Gastroesophageal sphincter (tissue), 4 donors: ENCODE measurements at regions not wholly inside any gene's neighbourhood (a gene's known extent, or its start where the extent isn't known, plus 50 kb on each side); places are given as distances from the start of the nearest gene placed in this dataset.
A peak's percentile ranks its signal among the peaks of the same experiment; 100 is the strongest.

Experiments
- ATAC-seq: fragments of 150-250 bp; one replicate; pipeline ENCODE4 v1.9.1; 2016; ENCODE audit warnings: mild to moderate bottlenecking, moderate library complexity
- H3K27ac ChIP-seq, 4 donors: fragments of 200-600 bp; sonication (generic) in 3 of 4; 1 replicate in 3 of 4; 2 replicates in 1 of 4; pipeline ENCODE4 v1.5.1; 2016 to 2019
- H3K27me3 ChIP-seq: fragments of 200-600 bp; sonication (generic); one replicate; pipeline ENCODE4 v1.5.1; 2019
- H3K36me3 ChIP-seq, 2 donors: fragments of 200-600 bp; sonication (generic); one replicate each; pipeline ENCODE4 v1.5.1; 2019; ENCODE audit warnings: control low read depth in 1 of 2
- H3K4me1 ChIP-seq, 3 donors: fragments of 200-600 bp; sonication (generic); 1 replicate in 2 of 3; 2 replicates in 1 of 3; pipeline ENCODE4 v1.5.1; 2016 to 2019; ENCODE audit warnings: control low read depth in 2 of 3
- H3K4me3 ChIP-seq, 2 donors: fragments of 200-600 bp; sonication (generic); one replicate each; pipeline ENCODE4 v1.5.1; 2019; ENCODE audit warnings: mild to moderate bottlenecking in 1 of 2, moderate library complexity in 1 of 2
- H3K9me3 ChIP-seq, 3 donors: fragments of 200-600 bp; sonication (generic); one replicate each; pipeline ENCODE4 v1.5.1; 2017 to 2019; ENCODE audit warnings: control low read depth in 2 of 3
- EP300 ChIP-seq: sonication (generic); formaldehyde crosslinking; IDR thresholded peaks from one replicate; pipeline ENCODE4 v1.6.1; 2017; ENCODE audit warnings: antibody characterized with exemption, mild to moderate bottlenecking
- POLR2A ChIP-seq, 2 donors: fragments of 450-650 bp; IDR thresholded peaks; one replicate each; pipeline ENCODE4 v1.6.1; 2017; ENCODE audit warnings: antibody characterized with exemption in 2 of 2, mild to moderate bottlenecking in 2 of 2, moderate library complexity in 1 of 2
- POLR2AphosphoS5 ChIP-seq: sonication (generic); formaldehyde crosslinking; IDR thresholded peaks from one replicate; pipeline ENCODE4 v1.6.1; 2017; ENCODE audit warnings: antibody characterized with exemption
- WGBS, 2 donors: methylation state at CpG; one replicate each; pipeline ENCODE4 v1.1.5; 2018; ENCODE audit warnings: low coverage in 1 of 2; 5-methylcytosine and 5-hydroxymethylcytosine counted together
- TF ChIP-seq, protein P1 (sequence below), 4 experiments: fragments of 200-600 bp in 2 of 4; fragments of 450-650 bp in 2 of 4; sonication (generic) in 1 of 4; IDR thresholded peaks; one replicate each; pipeline ENCODE4 v1.5.1; 2017 to 2019; ENCODE audit warnings: antibody characterized with exemption in 4 of 4, mild to moderate bottlenecking in 2 of 4, moderate library complexity in 2 of 4

DNA sequence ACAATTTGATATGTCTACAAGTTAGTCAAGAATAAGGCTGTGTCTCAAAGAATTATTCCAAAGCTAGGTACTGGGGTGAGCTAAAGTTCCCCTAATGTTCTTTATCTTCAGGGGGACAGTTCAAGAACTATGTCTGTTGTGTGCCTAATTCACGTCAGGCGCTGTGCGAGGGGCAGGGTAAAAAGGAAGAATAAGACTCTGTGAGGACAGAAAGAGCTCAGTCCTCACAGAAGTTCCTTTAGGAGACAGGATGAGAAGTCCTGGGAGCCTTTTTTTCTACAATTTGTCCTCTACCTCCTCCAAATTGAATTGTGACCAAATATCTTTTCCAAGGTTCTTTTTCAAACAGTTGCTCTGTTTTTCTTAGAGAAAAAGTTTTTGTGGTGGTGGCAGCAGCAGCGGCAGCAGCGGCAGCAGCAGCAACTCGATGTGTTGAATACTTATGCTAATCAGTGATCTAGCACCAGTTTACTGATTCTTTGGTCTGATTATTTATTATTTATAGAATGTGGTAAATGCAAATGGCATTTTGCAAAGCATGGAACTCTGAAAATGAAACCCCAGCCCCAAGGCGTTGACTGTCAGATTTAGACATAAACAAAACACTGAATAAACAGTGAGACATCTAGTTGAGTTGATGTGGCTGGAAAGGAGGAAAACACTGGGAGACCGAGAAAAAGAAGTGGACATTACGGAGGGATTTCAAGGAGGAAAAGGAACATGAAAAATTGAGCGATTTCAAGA is 88.6 kb downstream of the GTPBP8 start:
- H3K9me3 ChIP-seq = no peaks in the 10 kb centered on the region
- TF ChIP-seq POLR2AphosphoS5 (no peak), POLR2A (IDR thresholded peaks at IDR 0.05) (no peak), EP300 (no peak)
- TF ChIP-seq, protein P1, sequence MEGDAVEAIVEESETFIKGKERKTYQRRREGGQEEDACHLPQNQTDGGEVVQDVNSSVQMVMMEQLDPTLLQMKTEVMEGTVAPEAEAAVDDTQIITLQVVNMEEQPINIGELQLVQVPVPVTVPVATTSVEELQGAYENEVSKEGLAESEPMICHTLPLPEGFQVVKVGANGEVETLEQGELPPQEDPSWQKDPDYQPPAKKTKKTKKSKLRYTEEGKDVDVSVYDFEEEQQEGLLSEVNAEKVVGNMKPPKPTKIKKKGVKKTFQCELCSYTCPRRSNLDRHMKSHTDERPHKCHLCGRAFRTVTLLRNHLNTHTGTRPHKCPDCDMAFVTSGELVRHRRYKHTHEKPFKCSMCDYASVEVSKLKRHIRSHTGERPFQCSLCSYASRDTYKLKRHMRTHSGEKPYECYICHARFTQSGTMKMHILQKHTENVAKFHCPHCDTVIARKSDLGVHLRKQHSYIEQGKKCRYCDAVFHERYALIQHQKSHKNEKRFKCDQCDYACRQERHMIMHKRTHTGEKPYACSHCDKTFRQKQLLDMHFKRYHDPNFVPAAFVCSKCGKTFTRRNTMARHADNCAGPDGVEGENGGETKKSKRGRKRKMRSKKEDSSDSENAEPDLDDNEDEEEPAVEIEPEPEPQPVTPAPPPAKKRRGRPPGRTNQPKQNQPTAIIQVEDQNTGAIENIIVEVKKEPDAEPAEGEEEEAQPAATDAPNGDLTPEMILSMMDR (IDR thresholded peaks at IDR 0.05) = no peak
- peaks cover 0 to 4% (median 0%) of the 10 kb centered on the region in 3 donors for H3K4me1 ChIP-seq
- H3K27ac ChIP-seq = peak overlapping the region in 2 of 4 donors; percentile 41 to 51
- H3K36me3 ChIP-seq = no peaks in the 10 kb centered on the region
- 35 to 40% methylated on average over 7 to 10 of the region's 10 CpGs for WGBS, 2 donors
- no peaks in the 10 kb centered on the region for H3K27me3 ChIP-seq
- H3K4me3 ChIP-seq = peak overlapping the region in 1 of 2 donors; percentile 1
- ATAC-seq = no peak

DNA sequence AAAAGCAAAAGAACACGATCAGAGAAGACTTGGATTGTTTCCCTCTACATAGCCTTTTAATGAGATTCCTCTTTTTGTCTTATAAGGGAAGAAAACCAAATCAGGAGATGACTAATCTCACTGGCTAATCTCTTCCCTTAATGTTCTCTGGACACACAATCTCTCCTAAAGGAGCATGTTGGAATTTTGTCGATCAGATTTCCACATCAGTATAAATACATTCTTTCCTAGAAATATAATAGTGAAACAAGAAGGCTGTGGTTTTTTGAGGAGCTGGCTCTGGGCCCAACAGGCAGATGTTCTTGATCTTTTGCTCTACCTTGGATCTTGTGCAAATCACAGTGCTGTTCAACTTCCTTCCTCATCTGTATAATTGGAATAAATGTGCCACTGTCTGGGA is 94.0 kb downstream of the GTPBP8 start:
- 3 to 7% methylated on average over 2 of the region's 2 CpGs for WGBS, 2 donors
- TF ChIP-seq POLR2A (IDR thresholded peaks at IDR 0.05) = no peak
- TF ChIP-seq POLR2AphosphoS5 = peak; percentile 17
- no peak for TF ChIP-seq EP300
- TF ChIP-seq, protein P1 (IDR thresholded peaks at IDR 0.05) = no peak
- ATAC-seq = peak; percentile 47
- Histone ChIP-seq H3K27ac (peak overlapping the region; percentile 5 to 46 (median 23)), H3K27me3 (no peaks in the 10 kb centered on the region), H3K9me3 (no peaks in the 10 kb centered on the region), H3K4me3 (no peak overlapping the region), H3K36me3 (no peaks in the 10 kb centered on the region), H3K4me1 (peaks cover 0 to 10% (median 0%) of the 10 kb centered on the region in 3 donors)

- no peak for ATAC-seq
- Histone ChIP-seq H3K27me3 (no peaks in the 10 kb centered on the region), H3K4me1 (peaks cover 0 to 10% (median 0%) of the 10 kb centered on the region in 3 donors), H3K4me3 (no peak overlapping the region), H3K27ac (no peak overlapping the region), H3K9me3 (no peaks in the 10 kb centered on the region), H3K36me3 (no peaks in the 10 kb centered on the region)
- 40 to 74% methylated on average over 1 to 3 of the region's 6 CpGs for WGBS, 2 donors
- TF ChIP-seq POLR2A (IDR thresholded peaks at IDR 0.05) = no peak
- TF ChIP-seq POLR2AphosphoS5 = no peak
- TF ChIP-seq, protein P1 (IDR thresholded peaks at IDR 0.05) = no peak
- no peak for TF ChIP-seq EP300
Observed at GRCh38 chr3:113086560-113087461, 96.0 kb downstream of the GTPBP8 start.

- H3K9me3 ChIP-seq = no peaks in the 10 kb centered on the region
- WGBS, 2 donors = 75 to 81% methylated on average over 2 to 8 of the region's 8 CpGs
- ATAC-seq = no peak
- no peak overlapping the region for H3K4me3 ChIP-seq
- H3K27me3 ChIP-seq = no peaks in the 10 kb centered on the region
- TF ChIP-seq, protein P1 (IDR thresholded peaks at IDR 0.05) = no peak
- no peak for TF ChIP-seq POLR2AphosphoS5
- TF ChIP-seq EP300 = no peak
- no peak for TF ChIP-seq POLR2A (IDR thresholded peaks at IDR 0.05)
- no peaks in the 10 kb centered on the region for H3K36me3 ChIP-seq
- peaks cover 0 to 10% (median 0%) of the 10 kb centered on the region in 3 donors for H3K4me1 ChIP-seq
- no peak overlapping the region for H3K27ac ChIP-seq
Observed at GRCh38 chr3:113088616-113089015, 97.8 kb downstream of the GTPBP8 start.
